GM21447 (cell line): ENCODE measurements at regions not wholly inside any gene's neighbourhood (a gene's known extent, or its start where the extent isn't known, plus 50 kb on each side); places are given as distances from the start of the nearest gene placed in this dataset.

Source experiments
- ATAC-seq: cut with Tn5 transposase; IDR thresholded peaks from one replicate; pipeline ENCODE4 v1.9.1; 2021; ENCODE audit not compliant: unreplicated experiment

DNA sequence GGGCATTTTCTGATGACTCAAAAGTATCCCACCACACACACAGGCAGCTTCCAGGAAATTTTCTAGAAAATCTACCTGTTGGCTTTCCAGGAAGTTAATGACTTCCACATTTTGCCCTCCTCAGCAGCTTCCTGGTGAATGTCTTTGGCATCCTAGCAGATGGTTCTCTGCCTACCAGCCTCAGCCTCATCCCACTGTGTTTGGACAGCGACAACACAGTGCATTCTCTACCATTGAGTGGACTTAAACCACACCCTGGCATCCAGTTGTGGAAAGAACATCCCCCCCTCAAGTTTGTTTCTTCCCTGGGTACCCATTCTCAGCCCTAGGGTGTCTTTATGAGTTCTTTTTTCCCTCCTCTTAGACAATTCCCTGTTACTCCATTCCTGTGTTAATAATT lies 50.8 kb upstream of the GADL1 start:
- ATAC-seq: no peak

DNA sequence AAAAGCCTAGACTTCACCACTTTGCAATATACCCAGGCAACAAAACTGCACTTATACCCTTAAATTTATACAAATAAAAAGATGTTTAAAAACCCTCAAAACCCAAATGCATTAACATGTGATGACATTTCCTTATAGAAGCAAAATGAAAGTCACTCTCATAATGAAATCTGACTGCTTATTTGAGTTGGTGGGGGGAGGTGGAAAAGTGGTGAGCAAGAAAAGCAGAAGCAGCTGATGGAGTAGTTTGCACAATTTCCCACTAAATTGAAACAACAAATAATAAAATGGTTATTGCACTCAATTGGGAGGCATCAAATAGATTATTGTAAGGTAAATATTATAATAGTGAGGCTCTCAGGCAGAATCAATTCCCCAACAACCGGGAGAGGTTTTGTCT lies 54.0 kb upstream of the GADL1 start:
- no peak for ATAC-seq

DNA sequence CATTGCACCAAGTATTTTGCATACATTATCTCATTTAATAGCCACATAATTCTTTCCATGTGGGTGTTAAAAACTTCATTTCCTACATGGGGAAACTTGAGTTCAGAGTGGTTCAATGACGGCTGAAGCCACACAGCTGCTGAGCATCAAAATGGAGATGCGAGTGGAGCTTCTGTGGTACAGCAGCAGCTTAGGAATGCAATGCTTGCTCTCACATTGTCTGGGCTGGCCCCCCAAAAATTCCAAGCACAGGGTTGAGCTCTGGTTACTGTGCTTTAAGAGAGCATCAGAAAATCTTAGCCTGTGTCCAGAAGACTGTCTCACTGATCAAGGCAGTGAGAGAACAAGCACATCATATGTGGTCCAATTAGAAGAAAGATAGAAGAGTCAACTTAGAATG lies 57.4 kb upstream of the GADL1 start:
- ATAC-seq: no peak

DNA sequence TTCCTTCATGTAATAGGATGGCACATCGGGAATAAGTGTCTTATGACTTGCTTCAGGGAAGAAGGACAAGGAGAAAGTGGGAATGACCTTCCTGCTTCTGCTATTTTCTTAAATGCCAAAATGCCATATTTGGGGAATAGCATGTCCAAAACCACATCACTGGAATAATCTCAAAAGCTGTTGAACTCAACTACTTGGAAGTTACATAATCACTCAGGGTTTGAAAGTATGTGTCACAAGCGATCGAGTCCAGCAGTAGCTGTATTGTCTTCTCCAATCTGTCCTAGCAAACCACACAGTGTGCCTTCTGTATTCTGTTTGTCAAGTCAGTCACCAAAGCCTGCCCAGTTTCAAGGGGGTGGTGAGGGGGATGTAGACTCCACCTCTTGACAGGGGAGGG lies 58.3 kb upstream of the GADL1 start:
- no peak for ATAC-seq

DNA sequence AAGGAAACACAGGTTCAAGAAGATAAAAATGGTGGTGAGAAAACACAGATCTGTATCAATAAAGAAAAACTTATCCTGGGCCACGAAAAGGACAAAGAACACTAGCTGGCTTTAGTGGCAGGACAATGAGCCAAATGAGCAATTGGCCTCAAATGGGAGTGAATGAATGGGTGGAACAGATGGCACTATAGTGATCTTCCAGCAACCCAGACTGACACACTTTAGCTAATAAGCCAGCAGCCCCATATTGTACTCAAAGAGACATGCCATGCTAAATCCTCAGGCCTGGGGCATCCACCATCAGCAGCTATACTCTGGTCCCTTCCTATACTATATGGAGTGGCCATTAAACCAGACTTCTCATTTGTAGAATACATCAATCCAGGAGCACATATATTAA lies 60.0 kb upstream of the GADL1 start:
- ATAC-seq: no peak

DNA sequence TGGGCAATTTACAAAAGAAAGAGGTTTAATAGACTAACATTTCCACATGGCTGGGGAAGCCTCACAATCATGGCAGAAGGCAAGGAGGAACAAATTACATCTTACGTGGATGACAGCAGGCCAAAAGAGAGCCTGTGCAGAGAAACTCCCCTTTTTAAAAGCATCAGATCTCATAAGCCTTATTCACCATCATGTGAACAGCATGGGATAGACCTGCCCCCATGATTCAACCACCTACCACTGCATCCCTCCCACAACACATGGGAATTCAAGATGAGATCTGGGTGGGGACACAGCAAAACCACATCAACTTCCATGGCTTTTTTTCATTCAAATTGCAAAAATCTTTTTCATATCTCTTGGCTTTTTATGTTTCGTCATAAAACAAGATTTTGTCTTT lies 67.6 kb upstream of the GADL1 start:
- no peak for ATAC-seq

DNA sequence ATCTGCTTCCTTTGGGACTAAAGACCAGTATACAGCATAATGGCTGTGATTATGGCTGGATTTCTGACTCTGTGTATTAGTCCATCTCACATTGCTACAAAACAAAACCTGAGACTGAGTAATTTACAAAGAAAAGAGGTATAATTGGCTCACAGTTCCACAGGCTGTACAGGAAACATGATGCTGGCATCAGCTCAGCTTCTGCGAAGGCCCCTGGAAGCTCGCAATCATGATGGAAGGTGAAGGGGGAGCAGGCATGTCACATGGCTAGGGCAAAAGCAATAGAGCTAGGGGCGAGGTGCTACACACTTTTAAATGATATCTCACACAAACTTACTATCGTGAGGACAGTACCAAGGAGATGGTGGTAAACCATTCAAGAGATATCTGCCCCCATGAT lies 68.0 kb upstream of the GADL1 start:
- ATAC-seq: no peak

DNA sequence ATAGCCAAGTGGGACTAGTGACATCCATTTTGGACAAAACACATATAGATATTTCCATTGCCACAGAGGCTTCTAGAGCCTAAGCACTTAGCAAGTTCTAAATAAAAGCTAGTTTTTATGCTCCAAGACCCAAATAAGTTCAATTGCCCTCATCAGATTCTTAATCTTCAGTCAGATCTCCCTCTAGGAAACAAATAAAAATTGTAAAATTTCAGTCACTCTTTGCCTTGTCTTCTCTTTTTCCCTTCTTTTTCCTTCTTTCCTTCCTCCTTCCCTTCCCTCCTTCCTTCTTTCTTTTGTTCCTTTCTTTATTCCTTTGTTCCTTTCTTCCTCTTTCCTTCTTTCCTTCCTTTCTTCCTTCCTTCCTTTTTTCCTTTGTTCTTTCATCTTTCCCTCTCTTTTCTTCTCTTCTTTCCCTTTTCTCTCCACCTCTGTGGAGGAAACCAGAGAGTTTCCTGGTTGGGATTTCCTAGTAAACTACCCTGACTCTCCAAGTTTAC lies 68.8 kb upstream of the GADL1 start:
- no peak for ATAC-seq

DNA sequence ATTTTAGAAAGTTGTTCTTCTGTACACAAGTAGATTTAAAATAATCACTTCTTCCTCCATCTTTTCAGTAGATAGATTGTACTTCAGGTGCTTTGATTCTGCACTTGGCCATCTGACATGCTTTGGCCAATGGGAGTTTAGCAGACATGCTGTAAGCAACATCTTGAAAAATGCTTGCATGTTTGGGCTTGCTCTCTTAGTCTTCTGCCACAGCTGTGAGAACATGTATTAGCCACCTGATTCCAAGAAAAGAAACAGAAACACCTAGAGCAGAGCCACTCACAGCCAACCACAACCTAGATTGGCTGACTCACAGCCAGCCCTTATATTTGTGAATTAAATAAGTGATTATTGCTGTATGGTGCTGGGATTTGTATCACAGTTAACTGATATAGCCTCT lies 70.2 kb upstream of the GADL1 start:
- peak; percentile 94 for ATAC-seq

DNA sequence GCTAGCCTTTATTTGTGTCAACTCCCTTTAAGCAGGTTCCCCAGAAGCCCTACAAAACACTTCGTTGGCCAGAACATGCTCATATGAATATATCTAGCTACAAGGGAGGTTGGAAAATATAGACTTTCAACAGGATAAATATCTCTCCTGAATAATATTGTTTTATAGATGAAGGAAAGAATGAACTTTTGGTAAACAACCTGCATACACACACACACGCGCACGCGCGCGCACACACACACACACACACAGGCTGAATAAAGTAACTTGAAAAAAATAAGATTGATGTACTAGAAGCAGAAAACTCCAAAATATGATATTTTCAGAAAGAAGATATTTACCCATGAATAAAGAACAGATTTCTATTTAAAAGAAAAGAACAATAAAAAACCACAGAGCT lies 72.4 kb upstream of the GADL1 start:
- no peak for ATAC-seq

DNA sequence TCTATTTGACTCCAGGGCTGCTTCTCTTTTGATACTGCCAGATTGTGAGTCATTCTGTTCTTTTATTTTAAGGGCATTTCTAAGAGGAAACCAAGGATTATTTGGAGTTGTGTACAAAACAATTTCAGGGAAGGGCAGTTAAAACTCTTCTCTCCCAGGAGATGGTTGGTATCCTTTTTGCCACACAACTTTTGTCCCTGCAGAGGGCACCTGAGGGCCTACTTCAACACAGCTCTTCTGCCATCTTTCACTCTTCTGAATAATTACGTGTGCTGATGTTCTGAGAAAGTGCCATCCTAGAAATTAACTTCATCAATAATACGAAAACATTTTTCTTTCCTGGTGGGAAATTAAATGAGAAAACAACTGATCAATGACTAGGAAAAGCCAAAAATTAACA lies 75.7 kb upstream of the GADL1 start:
- ATAC-seq: no peak

DNA sequence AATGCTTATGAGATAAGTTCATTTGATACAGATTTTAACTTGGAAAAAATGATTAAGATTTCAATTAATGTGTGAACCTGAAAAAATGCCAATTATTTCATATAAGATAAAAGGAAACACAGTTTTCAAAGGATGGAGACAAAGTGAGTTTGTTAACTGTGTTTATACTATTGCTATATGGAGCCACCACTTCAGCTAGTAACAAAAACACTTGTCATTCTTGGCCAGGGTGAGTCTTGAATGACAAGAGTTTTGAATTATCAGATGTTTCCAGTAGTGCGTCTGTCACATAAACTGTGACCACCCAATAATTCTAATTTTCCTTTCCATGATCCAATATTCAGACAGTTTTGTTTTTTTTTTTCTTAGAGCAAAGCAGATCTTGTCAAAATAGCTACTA lies 78.0 kb upstream of the GADL1 start:
- ATAC-seq: no peak

DNA sequence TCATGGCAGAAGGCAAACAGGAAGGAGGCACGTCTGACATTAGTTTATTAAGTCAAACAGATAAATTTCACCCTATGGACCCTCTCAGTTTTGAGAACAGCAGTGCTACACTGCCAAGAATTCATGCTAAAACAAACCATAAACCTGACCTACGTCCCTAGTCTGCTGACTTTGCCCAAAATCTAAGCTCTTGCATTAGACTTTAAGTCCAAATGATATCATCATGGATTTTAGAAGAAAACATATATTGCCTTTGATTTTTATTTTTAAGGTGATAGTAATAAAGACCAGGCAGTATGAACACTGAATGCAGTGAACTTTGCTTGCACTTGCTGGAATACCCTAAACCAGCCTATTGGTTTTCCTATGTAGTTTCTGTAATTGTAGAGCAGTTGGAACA lies 79.6 kb upstream of the GADL1 start:
- no peak for ATAC-seq

DNA sequence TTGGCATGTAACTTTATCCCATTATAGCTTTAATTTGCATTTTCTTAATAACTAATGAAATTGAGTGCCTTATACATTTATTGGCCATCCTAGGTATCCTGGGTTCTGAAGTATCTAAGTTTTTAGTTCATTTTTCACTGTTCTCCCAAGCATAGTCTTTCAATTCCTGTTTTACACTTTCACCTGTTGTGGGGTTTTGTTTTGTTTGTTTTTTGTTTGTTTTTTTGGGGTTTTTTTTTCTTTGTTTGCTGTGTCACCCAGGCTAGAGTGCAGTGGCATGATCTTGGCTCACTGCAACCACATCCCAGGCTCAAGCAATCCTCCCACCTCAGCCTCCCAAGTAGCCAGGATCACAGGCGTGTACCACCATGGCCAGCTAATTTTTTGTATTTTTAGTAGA lies 83.1 kb upstream of the GADL1 start:
- ATAC-seq: no peak

DNA sequence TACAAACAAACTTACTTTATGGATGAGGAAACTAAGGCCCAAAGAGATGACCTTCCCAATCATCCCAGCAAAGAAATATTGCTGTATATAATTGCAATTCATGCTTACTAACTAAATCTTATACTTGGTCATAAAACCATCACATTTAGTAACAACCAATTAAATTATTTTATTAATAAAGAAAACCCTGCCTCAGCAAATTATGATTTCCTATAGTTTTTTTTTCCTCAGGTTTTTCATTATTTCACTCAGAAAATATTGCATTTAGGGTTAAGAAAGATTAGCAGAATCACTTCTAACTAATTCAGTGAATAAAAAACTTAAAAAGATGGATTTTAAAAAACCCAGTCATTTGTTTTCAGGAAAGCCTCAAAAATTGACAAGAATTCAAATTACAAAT lies 86.5 kb upstream of the GADL1 start:
- no peak for ATAC-seq

DNA sequence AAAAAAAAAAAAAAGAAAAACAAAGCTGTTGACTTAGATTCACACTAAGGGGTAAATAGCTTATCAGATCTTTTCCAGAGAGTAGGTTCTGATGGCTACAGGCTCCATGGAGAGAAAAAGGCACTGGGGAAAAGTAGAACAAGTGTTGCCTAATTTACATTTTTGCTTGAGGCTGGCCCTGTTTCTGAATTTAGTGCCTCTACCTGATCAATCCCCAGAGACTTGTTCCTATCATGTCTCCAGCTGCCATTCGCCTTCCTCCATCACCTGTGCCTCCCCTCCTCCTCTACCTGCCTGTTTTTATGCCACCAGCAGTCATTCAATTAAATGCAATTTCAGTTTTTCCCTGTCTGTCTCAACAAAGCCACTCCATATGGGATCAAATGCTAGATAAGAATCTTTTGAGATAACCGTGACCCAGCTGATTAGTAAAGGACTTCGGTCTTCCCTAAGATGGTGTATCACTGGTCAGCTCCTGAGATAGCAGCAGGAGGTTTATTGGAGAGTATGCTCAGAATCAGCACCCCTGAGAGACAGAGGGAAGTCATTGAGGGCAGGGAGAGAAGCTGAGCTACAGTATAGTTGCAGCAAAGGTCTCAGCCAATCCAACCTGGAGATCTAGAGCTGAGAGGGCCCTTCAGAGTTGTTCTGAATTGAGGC lies 88.1 kb upstream of the GADL1 start:
- ATAC-seq: no peak

DNA sequence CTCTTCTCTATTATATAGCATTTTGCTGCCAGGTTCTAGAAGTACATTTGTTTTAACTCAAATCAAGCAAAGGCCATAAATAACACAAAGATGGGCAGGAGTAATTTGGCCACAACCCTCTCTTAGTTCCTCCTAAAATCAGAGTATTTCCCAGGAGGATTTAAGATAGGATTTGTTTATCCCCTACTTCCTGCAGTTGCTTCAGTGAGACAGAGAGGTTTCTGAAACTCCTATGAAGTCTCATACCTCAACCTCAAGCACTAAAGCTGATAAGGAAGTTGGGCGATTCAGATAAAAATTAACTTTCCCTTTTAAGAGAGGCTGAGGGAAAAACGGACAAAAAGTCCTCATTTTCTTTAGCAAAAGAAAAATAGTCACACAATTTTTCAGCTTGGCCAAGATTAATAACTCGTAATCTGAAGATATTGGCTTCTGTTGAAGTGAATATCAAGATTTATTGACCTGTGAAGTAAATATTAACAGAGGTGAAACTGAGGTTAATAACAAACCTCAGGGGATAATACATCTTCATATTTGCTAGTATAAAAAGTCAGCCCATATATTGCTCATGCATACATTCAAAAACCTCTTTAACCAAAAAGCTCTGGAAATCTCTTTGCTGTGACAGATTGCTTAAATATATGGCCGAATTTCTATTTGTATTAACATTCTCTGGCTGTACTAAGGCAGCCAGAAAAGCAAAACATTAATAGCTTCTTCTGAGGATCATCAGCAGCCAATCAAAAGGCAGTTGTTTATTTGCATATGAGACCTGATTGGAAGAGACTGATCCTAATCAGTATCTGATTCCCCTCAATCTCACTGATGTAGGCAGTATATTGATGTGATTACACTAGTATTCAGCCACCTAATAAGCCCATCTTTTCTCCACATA lies 90.6 kb upstream of the GADL1 start:
- peak; percentile 74 for ATAC-seq

DNA sequence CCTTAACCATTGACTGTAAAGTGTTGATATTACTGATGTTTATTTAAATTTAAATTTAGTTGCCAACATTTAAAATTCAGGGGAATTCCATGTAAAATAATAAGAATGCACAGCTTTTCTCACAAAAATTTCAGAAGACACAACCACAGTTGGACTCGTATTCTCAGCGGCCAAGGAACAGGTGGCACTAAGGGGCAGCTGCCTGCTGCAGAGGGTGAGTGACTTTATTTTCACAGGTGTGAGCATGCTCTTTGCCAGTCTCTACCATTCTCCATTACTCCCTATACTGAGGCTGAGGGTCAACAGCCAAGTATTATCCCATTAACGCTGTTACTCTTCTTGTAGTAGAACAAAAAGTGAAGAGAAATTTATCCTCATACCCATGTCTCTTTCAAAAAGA lies 92.1 kb upstream of the GADL1 start:
- no peak for ATAC-seq

DNA sequence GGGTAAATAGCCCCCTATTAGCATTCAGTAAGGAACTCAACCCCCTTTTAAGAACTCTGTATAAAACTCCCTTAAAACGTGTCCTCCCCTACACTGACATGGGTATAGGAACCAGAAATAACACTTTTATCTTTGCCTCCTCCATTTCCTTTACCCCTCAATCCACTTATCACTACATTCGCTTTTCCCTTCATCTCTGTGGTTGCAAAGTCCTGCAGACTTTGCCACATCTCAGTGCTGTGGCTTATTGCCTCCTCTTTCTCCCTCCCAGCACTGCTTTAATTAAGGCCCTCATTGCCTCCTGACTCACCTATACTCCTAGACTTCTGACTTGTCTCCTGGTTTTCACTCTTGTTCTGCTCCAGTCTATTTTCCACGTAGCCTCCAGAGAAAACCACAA lies 94.3 kb upstream of the GADL1 start:
- ATAC-seq: no peak

DNA sequence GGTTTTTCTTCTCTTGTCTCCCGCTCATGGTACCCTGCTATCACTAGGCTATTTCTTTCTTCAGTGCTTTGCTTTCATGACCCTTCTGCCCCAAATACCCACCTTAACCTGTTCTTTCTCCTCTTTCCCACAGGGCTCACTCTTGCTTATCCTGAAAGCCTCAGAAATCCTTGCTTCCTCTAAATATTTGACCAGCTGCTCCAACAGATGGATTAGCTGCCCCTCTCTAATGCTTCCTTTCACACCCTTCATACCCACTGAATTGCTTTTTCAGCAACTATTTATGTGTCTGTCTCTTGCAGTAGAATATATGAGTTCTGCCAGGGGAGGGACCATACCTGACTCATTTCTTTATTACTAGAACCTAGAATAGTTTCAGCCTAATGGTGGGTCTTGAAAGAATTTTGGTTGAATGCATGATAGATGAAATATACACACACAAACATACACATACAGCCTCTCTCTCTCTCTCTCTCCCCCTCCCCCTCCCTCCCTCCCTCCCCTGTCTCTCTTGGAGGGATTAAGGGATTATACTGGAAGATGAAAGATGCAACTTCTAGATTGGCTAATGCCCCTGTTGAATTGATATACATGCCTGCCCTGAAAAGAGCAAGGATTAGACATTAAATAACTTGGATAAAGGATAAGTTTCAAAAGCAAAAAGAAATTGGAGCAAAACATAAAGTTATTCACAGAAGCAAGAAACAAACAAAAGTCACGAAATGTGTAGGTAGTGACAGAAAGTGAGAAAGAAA lies 95.0 kb upstream of the GADL1 start:
- ATAC-seq: no peak

DNA sequence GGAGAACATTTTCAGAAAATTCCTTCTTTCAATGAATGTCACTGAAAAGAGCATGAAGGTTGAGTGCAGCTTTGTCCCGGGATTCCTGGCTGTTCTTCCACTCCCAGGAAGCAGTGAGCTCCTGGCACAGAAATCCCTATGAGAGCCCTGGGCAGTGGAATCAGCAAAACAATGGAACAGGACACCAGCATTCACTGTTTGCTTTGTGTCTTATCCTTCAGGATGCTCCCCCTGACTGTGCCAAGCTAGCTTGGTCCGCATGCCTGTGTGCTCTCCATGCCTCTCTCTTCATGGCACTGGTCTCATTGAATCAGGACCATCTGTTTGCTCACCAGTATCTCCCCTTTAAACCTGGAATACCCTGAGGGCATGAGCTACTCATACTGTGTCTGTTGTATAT lies 102.0 kb upstream of the GADL1 start:
- ATAC-seq: no peak

DNA sequence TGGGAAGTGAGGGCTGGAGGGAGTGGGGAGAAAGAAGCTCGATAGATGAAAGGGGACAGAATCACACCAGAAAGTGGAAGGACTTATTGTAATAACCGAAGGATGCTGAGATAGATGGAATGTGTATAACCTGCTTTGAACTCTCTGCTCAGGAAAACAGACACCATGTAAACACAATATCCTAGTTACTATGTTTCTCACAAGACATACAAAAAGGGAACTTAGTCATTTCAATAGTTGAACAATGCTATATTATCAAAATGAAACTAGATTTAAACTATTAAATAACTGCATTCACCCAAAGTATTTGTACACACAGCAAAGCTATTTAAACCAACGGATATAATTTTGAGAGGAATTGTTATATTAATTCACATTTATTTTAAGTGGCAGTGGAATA lies 108.3 kb upstream of the GADL1 start:
- ATAC-seq: peak; percentile 52
